A549 (cell line): ENCODE measurements at regions not wholly inside any gene's neighbourhood (a gene's known extent, or its start where the extent isn't known, plus 50 kb on each side); places are given as distances from the start of the nearest gene placed in this dataset.

ENCODE experiments used
- ATAC-seq, 2 experiments: fragments of 200-7000 bp in 1 of 2; fragments of >200 bp in 1 of 2; cut with Nextera tagmentation in 1 of 2; cut with Tn5 transposase in 1 of 2; 3 replicates each; pipeline versions ENCODE4 v1.8.0 to v1.9.1; 2018 to 2020; ENCODE audit warnings: mild to moderate bottlenecking in 1 of 2, moderate library complexity in 1 of 2
- CTCF ChIA-PET: fragments of 300-600 bp; sonication (Branson Sonifier 250); formaldehyde crosslinking; extraction: SDS; loops from one replicate; lab custom pipeline; 2021; ENCODE audit warnings: antibody characterized with exemption, inconsistent platforms; lab: Yijun Ruan, JAX
- POLR2A ChIA-PET: fragments of 350-600 bp; formaldehyde crosslinking; extraction: SDS; loops from one replicate; lab custom pipeline; 2021; ENCODE audit warnings: antibody characterized with exemption, inconsistent platforms; lab: Yijun Ruan, JAX
- DNase-seq, 2 experiments: peaks; one replicate each; pipeline versions ENCODE4 v3.0.0 to v3.0.0-alpha.2; 2011 to 2016; ENCODE audit warnings: low read depth in 1 of 2, low spot score in 1 of 2
- FAIRE-seq: peaks from 2 replicates; lab custom pipeline; 2011; peaks lifted over from hg19 to GRCh38; lab: Jason Lieb, UNC
- H3K27ac ChIP-seq, 2 experiments: fragments of >200 bp; sonication (Bioruptor Twin); formaldehyde crosslinking; 3 replicates each; pipeline ENCODE4 v1.5.1; 2016 to 2017
- H3K4me1 ChIP-seq: fragments of >200 bp; sonication (Bioruptor Twin); formaldehyde crosslinking; 3 replicates; pipeline ENCODE4 v1.6.1; 2016
- H3K4me2 ChIP-seq: fragments of >200 bp; sonication (Bioruptor Twin); formaldehyde crosslinking; 3 replicates; pipeline ENCODE4 v1.6.1; 2016
- H3K4me3 ChIP-seq: fragments of >200 bp; sonication (Bioruptor Twin); formaldehyde crosslinking; 3 replicates; pipeline ENCODE4 v1.5.1; 2016
- H3K9me3 ChIP-seq: fragments of >200 bp; sonication (Bioruptor Twin); formaldehyde crosslinking; 3 replicates; pipeline ENCODE4 v1.6.1; 2016
- CBX8 ChIP-seq: fragments of 200-600 bp; sonication (generic); IDR thresholded peaks from 2 replicates; pipeline ENCODE4 v1.6.1; 2016
- CHD4 ChIP-seq: fragments of 200-600 bp; sonication (generic); IDR thresholded peaks from 2 replicates; pipeline ENCODE4 v1.6.1; 2016; ENCODE audit warnings: antibody characterized with exemption, mild to moderate bottlenecking, borderline replicate concordance
- EHF ChIP-seq: fragments of 250-450 bp; sonication (Bioruptor Pico); IDR thresholded peaks from 2 replicates; pipeline ENCODE4 v1.5.0; 2020; ENCODE audit warnings: mild to moderate bottlenecking
- EP300 ChIP-seq, 2 experiments: fragments of >200 bp; sonication (Bioruptor Twin); formaldehyde crosslinking; IDR thresholded peaks; 2 replicates in 1 of 2; 3 replicates in 1 of 2; pipeline ENCODE4 v1.6.1; 2016 to 2017
- FOSB ChIP-seq: fragments of 250-450 bp; sonication (Bioruptor Pico); IDR thresholded peaks from 2 replicates; pipeline ENCODE4 v1.5.0; 2020; ENCODE audit warnings: mild to moderate bottlenecking, moderate library complexity
- HOXB5 ChIP-seq: fragments of 250-450 bp; sonication (Bioruptor Pico); IDR thresholded peaks from 2 replicates; pipeline ENCODE4 v1.5.0; 2020; ENCODE audit warnings: mild to moderate bottlenecking, moderate library complexity
- JUNB ChIP-seq: fragments of >200 bp; sonication (Bioruptor Twin); formaldehyde crosslinking; IDR thresholded peaks from 2 replicates; pipeline ENCODE4 v1.6.1; 2016
- RCOR1 ChIP-seq: fragments of 150-350 bp; IDR thresholded peaks from 2 replicates; pipeline ENCODE4 v1.6.1; 2014; ENCODE audit warnings: antibody characterized with exemption, low read length, low read depth
- RNF2 ChIP-seq: fragments of 200-600 bp; sonication (generic); IDR thresholded peaks from 2 replicates; pipeline ENCODE4 v1.6.1; 2016; ENCODE audit warnings: low read depth, mild to moderate bottlenecking, antibody characterized with exemption, moderate library complexity, borderline replicate concordance
- SMC3 ChIP-seq: fragments of >200 bp; sonication (Bioruptor Twin); formaldehyde crosslinking; IDR thresholded peaks from 3 replicates; pipeline ENCODE4 v1.6.1; 2018; ENCODE audit warnings: inconsistent platforms
- TFCP2L1 ChIP-seq: fragments of 250-450 bp; sonication (Bioruptor Pico); IDR thresholded peaks from 2 replicates; pipeline ENCODE4 v1.5.0; 2021; ENCODE audit warnings: mild to moderate bottlenecking
- TP53 ChIP-seq: fragments of 250-450 bp; sonication (Bioruptor Pico); IDR thresholded peaks from 2 replicates; pipeline ENCODE4 v1.5.0; 2021; ENCODE audit warnings: mild to moderate bottlenecking, moderate library complexity
- ZC3H11A ChIP-seq: fragments of 450-650 bp; IDR thresholded peaks from 2 replicates; pipeline ENCODE4 v1.6.1; 2014; ENCODE audit warnings: antibody characterized with exemption, mild to moderate bottlenecking
- WGBS: methylation state at CpG from one replicate; pipeline ENCODE4 v1.1.6; 2017; ENCODE audit errors: missing lambda C conversion rate; 5-methylcytosine and 5-hydroxymethylcytosine counted together
- small RNA-seq, 6 experiments: library from RNA; depleted of rRNA; stranded (forward); fragments of <200 nt; gene quantifications; one replicate each; pipeline ENCODE3, GENCODE V24; 2012
- TF ChIP-seq, protein P1 (sequence below): fragments of >200 bp; sonication (Bioruptor Twin); formaldehyde crosslinking; IDR thresholded peaks from 3 replicates; pipeline ENCODE4 v1.5.1; 2016
- TF ChIP-seq, protein P2 (sequence below): IDR thresholded peaks from 2 replicates; pipeline ENCODE4 v1.6.1; 2012
- TF ChIP-seq, protein P3 (sequence below): fragments of 450-650 bp; IDR thresholded peaks from 2 replicates; pipeline ENCODE4 v1.6.1; 2014; ENCODE audit warnings: antibody characterized with exemption
- TF ChIP-seq, protein P4 (sequence below): fragments of >200 bp; sonication (Bioruptor Twin); formaldehyde crosslinking; IDR thresholded peaks from 3 replicates; pipeline ENCODE4 v1.6.1; 2016
- TF ChIP-seq, protein P5 (sequence below): fragments of 250-450 bp; sonication (Bioruptor Pico); IDR thresholded peaks from 2 replicates; pipeline ENCODE4 v1.5.0; 2020; ENCODE audit warnings: low read depth, mild to moderate bottlenecking, moderate library complexity
- TF ChIP-seq, protein P6 (sequence below): IDR thresholded peaks from 2 replicates; pipeline ENCODE4 v1.6.1; 2012; ENCODE audit warnings: low read depth, borderline replicate concordance

DNA sequence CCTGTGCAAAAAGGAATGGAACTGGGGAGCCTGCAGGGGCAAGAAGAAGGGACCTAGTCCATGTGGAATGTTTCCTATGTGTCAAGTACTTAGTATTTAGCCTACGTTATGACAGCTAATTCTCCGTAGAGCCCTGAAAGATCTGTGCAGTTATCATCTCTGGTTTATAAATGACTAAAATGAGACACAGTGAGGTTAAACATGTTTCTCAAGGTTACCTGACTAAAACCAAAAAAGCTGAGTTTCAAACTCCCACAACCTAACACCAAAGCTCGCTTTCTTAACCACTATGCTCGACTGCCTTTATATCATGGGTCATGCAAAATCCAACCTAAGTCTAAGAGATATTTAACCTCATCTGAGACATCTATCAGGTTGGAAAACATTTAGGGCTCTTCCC lies 53.3 kb upstream of the CCL2 start (continued):
- TF ChIP-seq, protein P1, sequence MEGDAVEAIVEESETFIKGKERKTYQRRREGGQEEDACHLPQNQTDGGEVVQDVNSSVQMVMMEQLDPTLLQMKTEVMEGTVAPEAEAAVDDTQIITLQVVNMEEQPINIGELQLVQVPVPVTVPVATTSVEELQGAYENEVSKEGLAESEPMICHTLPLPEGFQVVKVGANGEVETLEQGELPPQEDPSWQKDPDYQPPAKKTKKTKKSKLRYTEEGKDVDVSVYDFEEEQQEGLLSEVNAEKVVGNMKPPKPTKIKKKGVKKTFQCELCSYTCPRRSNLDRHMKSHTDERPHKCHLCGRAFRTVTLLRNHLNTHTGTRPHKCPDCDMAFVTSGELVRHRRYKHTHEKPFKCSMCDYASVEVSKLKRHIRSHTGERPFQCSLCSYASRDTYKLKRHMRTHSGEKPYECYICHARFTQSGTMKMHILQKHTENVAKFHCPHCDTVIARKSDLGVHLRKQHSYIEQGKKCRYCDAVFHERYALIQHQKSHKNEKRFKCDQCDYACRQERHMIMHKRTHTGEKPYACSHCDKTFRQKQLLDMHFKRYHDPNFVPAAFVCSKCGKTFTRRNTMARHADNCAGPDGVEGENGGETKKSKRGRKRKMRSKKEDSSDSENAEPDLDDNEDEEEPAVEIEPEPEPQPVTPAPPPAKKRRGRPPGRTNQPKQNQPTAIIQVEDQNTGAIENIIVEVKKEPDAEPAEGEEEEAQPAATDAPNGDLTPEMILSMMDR = no peak
- TF ChIP-seq RNF2 = no peak
- no peak for TF ChIP-seq JUNB

DNA sequence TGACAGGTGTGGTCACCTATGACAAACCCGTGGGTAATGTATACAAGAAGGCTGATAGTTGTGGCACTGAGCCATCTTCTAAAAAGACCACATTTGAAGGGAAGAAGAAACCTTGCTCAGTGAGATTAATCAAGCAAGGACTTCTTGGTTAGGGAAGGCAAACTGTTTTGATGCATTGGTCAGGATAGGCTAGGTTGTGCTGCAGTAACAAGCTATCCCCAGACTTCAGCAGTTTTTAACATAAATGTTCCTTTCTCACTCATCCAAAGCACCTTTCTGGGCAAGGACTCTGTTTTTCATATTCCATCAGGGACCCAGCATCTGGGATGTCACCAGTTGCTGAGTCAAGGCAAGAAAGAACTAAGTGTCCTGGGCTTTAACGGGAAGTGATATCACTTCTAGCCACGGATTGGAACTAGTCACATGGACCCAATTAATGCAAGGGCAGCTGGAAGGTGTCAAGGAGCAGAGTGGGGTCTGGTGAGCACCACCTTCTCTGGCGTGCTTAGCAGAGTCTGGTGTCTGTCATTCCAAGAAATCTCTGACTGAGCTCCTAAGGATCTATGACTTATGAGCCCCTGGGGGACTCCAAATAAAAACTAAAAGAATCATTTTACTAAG lies 52.0 kb upstream of the CCL2 start:
- ChIA-PET POLR2A (no interaction called here), CTCF (interaction anchor here (0.9 to 8.8 kb wide), 9 partner anchors 9 to 158 kb away, joined by 3 to 571 read pairs (median 29); partner anchors contain the start of genes CCL1 and CCL13)
- DNase-seq = no peak
- Histone ChIP-seq H3K4me2 (no peak overlapping the region), H3K4me1 (peaks cover 4% of the 10 kb centered on the region; the same call in 1 of the 3 replicates), H3K4me3 (no peak overlapping the region), H3K27ac (no peak overlapping the region), H3K9me3 (0 out of 3 replicates have a peak, but pooled peaks cover 4% of the 10 kb centered on the region)
- 44% methylated on average over 4 of the region's 4 CpGs for WGBS
- ATAC-seq = no peak
- FAIRE-seq = no peak
- TF ChIP-seq CBX8 = no peak

DNA sequence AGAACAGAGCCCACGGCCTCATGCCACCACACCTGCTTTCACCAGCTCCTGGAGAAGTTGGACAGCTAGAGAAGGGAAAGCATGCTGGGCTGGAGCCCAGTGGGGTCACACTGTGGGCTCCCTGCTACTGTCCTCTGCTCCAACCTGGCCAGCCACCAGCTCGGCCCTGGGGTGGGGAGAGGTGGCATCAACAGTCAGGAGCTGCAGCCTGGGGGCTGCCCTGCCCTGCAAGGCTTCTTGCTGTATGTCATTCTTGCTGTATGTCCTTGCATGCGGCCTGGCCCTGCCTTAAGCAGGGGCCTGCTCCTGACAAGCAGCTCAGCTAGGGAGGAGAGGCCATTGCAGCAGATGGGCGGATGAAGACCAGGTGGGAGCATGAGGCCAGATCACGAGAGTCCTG lies 50.7 kb upstream of the CCL2 start:
- DNase-seq (no peak), FAIRE-seq (no peak)
- H3K9me3 ChIP-seq = peaks cover 4% of the 10 kb centered on the region; the same call in 1 of the 3 replicates
- WGBS = 49% methylated on average over 4 of the region's 5 CpGs
- no peak overlapping the region for H3K4me3 ChIP-seq
- H3K27ac ChIP-seq = no peak overlapping the region
- TF ChIP-seq TFCP2L1 (CRISPR knock-in tag) (no peak), SMC3 (no peak), EP300 (IDR thresholded peaks at IDR 0.05) (no peak), ZC3H11A (no peak), CHD4 (no peak), EHF (CRISPR knock-in tag) (no peak), HOXB5 (CRISPR knock-in tag) (no peak), FOSB (CRISPR knock-in tag) (no peak), TP53 (CRISPR knock-in tag) (no peak), RCOR1 (no peak)
- TF ChIP-seq, protein P2, sequence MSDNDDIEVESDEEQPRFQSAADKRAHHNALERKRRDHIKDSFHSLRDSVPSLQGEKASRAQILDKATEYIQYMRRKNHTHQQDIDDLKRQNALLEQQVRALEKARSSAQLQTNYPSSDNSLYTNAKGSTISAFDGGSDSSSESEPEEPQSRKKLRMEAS = no peak
- TF ChIP-seq, protein P3, sequence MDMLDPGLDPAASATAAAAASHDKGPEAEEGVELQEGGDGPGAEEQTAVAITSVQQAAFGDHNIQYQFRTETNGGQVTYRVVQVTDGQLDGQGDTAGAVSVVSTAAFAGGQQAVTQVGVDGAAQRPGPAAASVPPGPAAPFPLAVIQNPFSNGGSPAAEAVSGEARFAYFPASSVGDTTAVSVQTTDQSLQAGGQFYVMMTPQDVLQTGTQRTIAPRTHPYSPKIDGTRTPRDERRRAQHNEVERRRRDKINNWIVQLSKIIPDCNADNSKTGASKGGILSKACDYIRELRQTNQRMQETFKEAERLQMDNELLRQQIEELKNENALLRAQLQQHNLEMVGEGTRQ = no peak
- TF ChIP-seq, protein P4, sequence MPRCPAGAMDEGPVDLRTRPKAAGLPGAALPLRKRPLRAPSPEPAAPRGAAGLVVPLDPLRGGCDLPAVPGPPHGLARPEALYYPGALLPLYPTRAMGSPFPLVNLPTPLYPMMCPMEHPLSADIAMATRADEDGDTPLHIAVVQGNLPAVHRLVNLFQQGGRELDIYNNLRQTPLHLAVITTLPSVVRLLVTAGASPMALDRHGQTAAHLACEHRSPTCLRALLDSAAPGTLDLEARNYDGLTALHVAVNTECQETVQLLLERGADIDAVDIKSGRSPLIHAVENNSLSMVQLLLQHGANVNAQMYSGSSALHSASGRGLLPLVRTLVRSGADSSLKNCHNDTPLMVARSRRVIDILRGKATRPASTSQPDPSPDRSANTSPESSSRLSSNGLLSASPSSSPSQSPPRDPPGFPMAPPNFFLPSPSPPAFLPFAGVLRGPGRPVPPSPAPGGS = no peak
- TF ChIP-seq, protein P5, sequence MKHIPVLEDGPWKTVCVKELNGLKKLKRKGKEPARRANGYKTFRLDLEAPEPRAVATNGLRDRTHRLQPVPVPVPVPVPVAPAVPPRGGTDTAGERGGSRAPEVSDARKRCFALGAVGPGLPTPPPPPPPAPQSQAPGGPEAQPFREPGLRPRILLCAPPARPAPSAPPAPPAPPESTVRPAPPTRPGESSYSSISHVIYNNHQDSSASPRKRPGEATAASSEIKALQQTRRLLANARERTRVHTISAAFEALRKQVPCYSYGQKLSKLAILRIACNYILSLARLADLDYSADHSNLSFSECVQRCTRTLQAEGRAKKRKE (CRISPR knock-in tag) = no peak
- TF ChIP-seq, protein P6, sequence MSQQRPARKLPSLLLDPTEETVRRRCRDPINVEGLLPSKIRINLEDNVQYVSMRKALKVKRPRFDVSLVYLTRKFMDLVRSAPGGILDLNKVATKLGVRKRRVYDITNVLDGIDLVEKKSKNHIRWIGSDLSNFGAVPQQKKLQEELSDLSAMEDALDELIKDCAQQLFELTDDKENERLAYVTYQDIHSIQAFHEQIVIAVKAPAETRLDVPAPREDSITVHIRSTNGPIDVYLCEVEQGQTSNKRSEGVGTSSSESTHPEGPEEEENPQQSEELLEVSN = no peak
- TF ChIP-seq, all 56 proteins: peak for 0
- CTCF ChIA-PET = interaction anchor here (0.9 to 8.8 kb wide), 6 partner anchors 17 to 157 kb away, joined by 3 to 571 read pairs (median 25); partner anchors contain the start of genes CCL1, CCL13 and CCL2
- peaks cover 4% of the 10 kb centered on the region; the same call in 1 of the 3 replicates for H3K4me1 ChIP-seq
- no peak for ATAC-seq
- POLR2A ChIA-PET = no interaction called here
- H3K4me2 ChIP-seq = no peak overlapping the region

Small RNAs in the stretch of these regions (small RNA-seq; reads per million reads assigned to genes)
- 0 reads per million in 6 experiments for gene RNA5SP438
